GM12865 (cell line): ENCODE measurements at regions not wholly inside any gene's neighbourhood (a gene's known extent, or its start where the extent isn't known, plus 50 kb on each side); places are given as distances from the start of the nearest gene placed in this dataset.

Experiments
- DNase-seq: peaks from one replicate; pipeline ENCODE4 v3.0.0; 2010; ENCODE audit warnings: low read depth
- H3K4me3 ChIP-seq: 2 replicates; pipeline ENCODE4 v1.5.1; 2011; ENCODE audit warnings: mild to moderate bottlenecking, low read depth, low read length, control low read depth
- TF ChIP-seq, protein P1 (sequence below): IDR thresholded peaks from 2 replicates; pipeline ENCODE4 v1.5.1; 2011; ENCODE audit warnings: low read length, control low read depth, low read depth, inconsistent platforms; ENCODE audit not compliant: insufficient read depth; ENCODE audit errors: missing control alignments

DNA sequence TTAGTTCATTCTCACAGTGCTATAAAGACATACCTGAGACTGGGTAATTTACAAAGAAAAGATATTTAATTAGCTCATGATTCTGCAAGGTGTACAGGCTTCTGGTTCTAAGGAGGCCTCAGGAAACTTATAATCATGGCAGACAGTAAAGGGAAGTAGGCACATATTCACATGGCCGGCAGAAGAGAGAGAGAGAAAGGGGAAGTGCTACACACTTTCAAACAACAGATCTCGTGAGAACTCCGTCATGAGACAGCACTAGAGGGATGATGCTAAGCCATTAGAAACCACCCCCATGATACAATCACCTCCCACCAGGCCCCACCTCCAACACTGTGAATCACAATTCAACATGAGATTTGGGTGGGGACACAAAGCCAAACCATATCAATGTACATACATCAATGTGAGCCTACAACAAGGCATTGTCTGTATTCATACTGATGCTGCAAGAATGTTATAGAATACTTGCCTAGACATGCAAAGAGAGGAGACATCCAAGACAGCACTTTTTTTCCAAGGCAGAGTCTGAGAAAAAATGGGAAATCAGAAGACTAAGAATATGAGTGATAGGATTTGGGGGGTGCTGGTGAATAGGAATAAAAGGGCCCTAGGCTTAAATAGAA, 114.8 kb upstream of the XYLT1 start:
- TF ChIP-seq, protein P1, sequence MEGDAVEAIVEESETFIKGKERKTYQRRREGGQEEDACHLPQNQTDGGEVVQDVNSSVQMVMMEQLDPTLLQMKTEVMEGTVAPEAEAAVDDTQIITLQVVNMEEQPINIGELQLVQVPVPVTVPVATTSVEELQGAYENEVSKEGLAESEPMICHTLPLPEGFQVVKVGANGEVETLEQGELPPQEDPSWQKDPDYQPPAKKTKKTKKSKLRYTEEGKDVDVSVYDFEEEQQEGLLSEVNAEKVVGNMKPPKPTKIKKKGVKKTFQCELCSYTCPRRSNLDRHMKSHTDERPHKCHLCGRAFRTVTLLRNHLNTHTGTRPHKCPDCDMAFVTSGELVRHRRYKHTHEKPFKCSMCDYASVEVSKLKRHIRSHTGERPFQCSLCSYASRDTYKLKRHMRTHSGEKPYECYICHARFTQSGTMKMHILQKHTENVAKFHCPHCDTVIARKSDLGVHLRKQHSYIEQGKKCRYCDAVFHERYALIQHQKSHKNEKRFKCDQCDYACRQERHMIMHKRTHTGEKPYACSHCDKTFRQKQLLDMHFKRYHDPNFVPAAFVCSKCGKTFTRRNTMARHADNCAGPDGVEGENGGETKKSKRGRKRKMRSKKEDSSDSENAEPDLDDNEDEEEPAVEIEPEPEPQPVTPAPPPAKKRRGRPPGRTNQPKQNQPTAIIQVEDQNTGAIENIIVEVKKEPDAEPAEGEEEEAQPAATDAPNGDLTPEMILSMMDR: no peak
- no peak overlapping the region for H3K4me3 ChIP-seq
- DNase-seq: no peak

DNA sequence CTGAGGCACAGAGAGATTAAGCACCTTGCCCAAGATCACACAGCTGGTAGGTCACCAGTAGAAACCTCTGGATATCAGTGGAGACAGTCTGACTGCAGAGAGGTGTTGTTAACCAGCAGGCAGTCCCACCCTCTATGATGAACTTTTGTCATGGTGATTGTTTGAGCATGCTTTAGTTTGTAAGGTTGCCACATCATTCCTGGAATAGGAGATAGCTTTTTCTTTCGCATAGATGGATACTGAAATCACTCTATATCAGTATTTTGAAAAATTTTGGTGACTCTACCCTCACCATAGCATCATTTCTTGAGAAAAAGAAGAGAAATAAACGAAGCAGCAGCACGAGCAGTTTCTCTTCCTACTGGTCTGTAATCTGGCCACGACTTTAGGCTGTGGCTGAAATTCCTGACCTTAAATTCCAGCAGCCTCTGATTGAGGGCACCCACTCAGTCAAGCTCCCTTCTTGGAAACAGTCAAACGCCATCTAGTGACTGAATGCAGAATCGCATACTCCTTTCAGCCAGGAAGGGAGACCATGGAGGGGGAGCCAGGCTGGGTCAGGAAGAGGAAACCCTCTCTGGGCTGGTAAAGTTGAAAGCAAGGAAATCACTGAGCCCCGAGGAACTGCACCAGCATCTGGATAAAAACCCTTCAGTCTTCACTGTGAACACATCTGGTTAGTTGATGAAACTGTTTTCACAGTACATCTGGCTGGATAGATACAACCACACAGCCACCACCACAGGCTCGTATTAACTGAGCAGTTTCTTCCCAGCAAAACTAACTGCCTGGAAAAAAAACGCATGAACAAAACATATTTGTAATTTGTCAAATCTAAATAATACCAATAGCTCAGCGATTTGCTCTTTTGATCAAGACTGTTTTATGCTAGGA, 108.5 kb upstream of the XYLT1 start:
- DNase-seq: peak; percentile 73
- TF ChIP-seq, protein P1: peak; percentile 85
- no peak overlapping the region for H3K4me3 ChIP-seq

- DNase-seq: no peak
- H3K4me3 ChIP-seq: no peak overlapping the region
- TF ChIP-seq, protein P1: no peak
Observed at GRCh38 chr16:17574256-17574655, 103.5 kb upstream of the XYLT1 start.

GRCh38 chr16:17572145-17572544, 101.4 kb upstream of the XYLT1 start:
- DNase-seq: no peak
- TF ChIP-seq, protein P1: no peak
- H3K4me3 ChIP-seq: no peak overlapping the region

DNA sequence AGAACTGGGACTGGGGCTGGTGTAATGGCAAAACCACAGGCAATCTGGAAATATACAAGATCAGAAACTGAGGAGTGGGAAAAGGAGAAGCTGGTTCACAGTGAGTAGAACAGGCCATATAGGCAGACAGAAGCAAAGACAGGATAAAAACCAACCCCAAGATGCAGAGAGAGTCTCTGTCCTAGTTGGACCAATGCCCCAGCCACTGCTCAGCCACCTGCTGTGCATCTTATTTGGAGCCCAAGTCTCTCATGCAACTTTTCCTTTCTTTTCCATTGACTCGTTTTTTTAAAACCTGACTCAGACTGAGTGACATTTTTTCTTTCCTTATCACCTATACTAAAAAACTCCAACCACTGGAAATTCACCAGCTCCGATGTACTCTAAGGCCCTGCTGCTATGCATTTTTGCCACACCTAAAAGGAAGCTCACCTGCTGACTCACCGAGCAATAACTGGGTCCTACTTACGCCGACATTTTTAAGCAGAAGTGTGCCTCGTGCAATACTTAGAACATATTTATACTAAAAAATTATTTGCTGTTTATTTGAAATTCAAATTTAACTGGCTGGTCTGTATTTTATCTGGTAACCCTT, 100.8 kb upstream of the XYLT1 start:
- H3K4me3 ChIP-seq: no peak overlapping the region
- DNase-seq: no peak
- TF ChIP-seq, protein P1: no peak

DNA sequence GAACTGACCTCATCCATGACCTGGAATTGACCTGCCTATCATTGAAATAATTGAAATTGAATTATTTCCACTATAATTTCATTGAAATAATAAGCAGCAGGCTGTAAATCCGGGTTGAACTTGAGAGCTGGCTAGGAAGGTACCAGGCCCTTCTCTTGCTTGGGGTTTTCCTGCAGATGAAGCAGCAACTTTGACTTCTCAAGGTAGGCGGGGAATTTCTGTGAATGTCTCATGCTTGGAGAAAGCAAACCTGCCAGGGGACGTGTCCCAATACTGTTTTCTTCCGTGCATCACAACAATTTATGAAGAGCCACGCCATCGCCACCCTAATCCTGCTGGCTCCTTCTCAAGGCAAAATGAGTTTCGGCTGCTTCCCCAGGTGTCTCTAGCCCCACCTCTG, 97.5 kb upstream of the XYLT1 start:
- no peak overlapping the region for H3K4me3 ChIP-seq
- TF ChIP-seq, protein P1: no peak
- no peak for DNase-seq
